CD4-positive, alpha-beta T cell treated with Interleukin-17A for 1 hour (primary cell): ENCODE measurements at regions not wholly inside any gene's neighbourhood (a gene's known extent, or its start where the extent isn't known, plus 50 kb on each side); places are given as distances from the start of the nearest gene placed in this dataset.
"Not testable (repeated sequence)": the region's sequence is repeated elsewhere in the genome, so short reads cannot be mapped to it uniquely, and the experiment has no call there.

ENCODE experiments used
- DNase-seq: peaks from one replicate; pipeline ENCODE4 v3.0.0-alpha.2; 2020

GRCh38 chr16:60206516-60206915 is 1472.4 kb upstream of the GOT2 start:
- no peak for DNase-seq

GRCh38 chr16:60204181-60204580 is 1470.1 kb upstream of the GOT2 start:
- no peak for DNase-seq

- DNase-seq = no peak
Measured at GRCh38 chr16:60203525-60204124, 1469.5 kb upstream of the GOT2 start.

GRCh38 chr16:60200729-60201128 is 1466.6 kb upstream of the GOT2 start:
- DNase-seq = not testable (repeated sequence)

- no peak for DNase-seq
Measured at GRCh38 chr16:60200161-60200560, 1466.0 kb upstream of the GOT2 start.

GRCh38 chr16:60199150-60199549 is 1465.0 kb upstream of the GOT2 start:
- no peak for DNase-seq

- DNase-seq = no peak
Measured at GRCh38 chr16:60181536-60181935, 1447.4 kb upstream of the GOT2 start.

- no peak for DNase-seq
Measured at GRCh38 chr16:60180609-60181008, 1446.5 kb upstream of the GOT2 start.

GRCh38 chr16:60170196-60170595 is 1436.1 kb upstream of the GOT2 start:
- no peak for DNase-seq

- no peak for DNase-seq
Measured at GRCh38 chr16:60166111-60166510, 1432.0 kb upstream of the GOT2 start.

- DNase-seq = no peak
Measured at GRCh38 chr16:60151987-60152386, 1417.9 kb upstream of the GOT2 start.

GRCh38 chr16:60150907-60151306 is 1416.8 kb upstream of the GOT2 start:
- DNase-seq = no peak

- no peak for DNase-seq
Measured at GRCh38 chr16:60143348-60143705, 1409.2 kb upstream of the GOT2 start.

GRCh38 chr16:60142619-60143347 is 1408.7 kb upstream of the GOT2 start:
- no peak for DNase-seq

GRCh38 chr16:60137891-60138290 is 1403.8 kb upstream of the GOT2 start:
- no peak for DNase-seq

- no peak for DNase-seq
Measured at GRCh38 chr16:60127196-60127595, 1393.1 kb upstream of the GOT2 start.

GRCh38 chr16:60126115-60126514 is 1392.0 kb upstream of the GOT2 start:
- DNase-seq = not testable (repeated sequence)

GRCh38 chr16:60123392-60124023 is 1389.4 kb upstream of the GOT2 start:
- no peak for DNase-seq

GRCh38 chr16:60120586-60120985 is 1386.5 kb upstream of the GOT2 start:
- DNase-seq = no peak

GRCh38 chr16:60110531-60110930 is 1376.4 kb upstream of the GOT2 start:
- DNase-seq = no peak

- DNase-seq = no peak
Measured at GRCh38 chr16:60107871-60108270, 1373.8 kb upstream of the GOT2 start.

- no peak for DNase-seq
Measured at GRCh38 chr16:60107437-60107836, 1373.3 kb upstream of the GOT2 start.

- no peak for DNase-seq
Measured at GRCh38 chr16:60100371-60100770, 1366.3 kb upstream of the GOT2 start.

GRCh38 chr16:60091529-60091928 is 1357.4 kb upstream of the GOT2 start:
- no peak for DNase-seq
